HEK293T (cell line): ENCODE measurements at regions not wholly inside any gene's neighbourhood (a gene's known extent, or its start where the extent isn't known, plus 50 kb on each side); places are given as distances from the start of the nearest gene placed in this dataset.

Experiments
- BHLHE40 ChIP-seq: fragments of 450-650 bp; IDR thresholded peaks from 2 replicates; pipeline ENCODE4 v1.6.1; 2016; ENCODE audit warnings: mild to moderate bottlenecking, moderate library complexity, borderline replicate concordance
- ELF4 ChIP-seq: fragments of 450-650 bp; IDR thresholded peaks from 2 replicates; pipeline ENCODE4 v1.6.1; 2017; ENCODE audit warnings: antibody characterized with exemption
- FOXM1 ChIP-seq: fragments of 450-650 bp; IDR thresholded peaks from 2 replicates; pipeline ENCODE4 v1.6.1; 2017; ENCODE audit warnings: mild to moderate bottlenecking, borderline replicate concordance
- HDGF ChIP-seq: fragments of 450-650 bp; IDR thresholded peaks from 2 replicates; pipeline ENCODE4 v1.6.1; 2017; ENCODE audit warnings: antibody characterized with exemption, borderline replicate concordance
- L3MBTL2 ChIP-seq: fragments of 450-650 bp; conservative IDR thresholded peaks from 2 replicates; pipeline ENCODE4 v1.6.1; 2016; ENCODE audit warnings: mild to moderate bottlenecking
- NFRKB ChIP-seq: fragments of 450-650 bp; IDR thresholded peaks from 2 replicates; pipeline ENCODE4 v1.6.1; 2016; ENCODE audit warnings: mild to moderate bottlenecking, moderate library complexity
- SUZ12 ChIP-seq: fragments of 450-650 bp; IDR thresholded peaks from 2 replicates; pipeline ENCODE4 v1.6.1; 2016; ENCODE audit warnings: mild to moderate bottlenecking
- TARDBP ChIP-seq: fragments of 450-650 bp; IDR thresholded peaks from 2 replicates; pipeline ENCODE4 v1.6.1; 2016

- no peak for TF ChIP-seq FOXM1
- no peak for TF ChIP-seq BHLHE40
- TF ChIP-seq ELF4: no peak
- TF ChIP-seq L3MBTL2: no peak
- TF ChIP-seq SUZ12: no peak
- TF ChIP-seq TARDBP: no peak
- TF ChIP-seq HDGF: no peak
- TF ChIP-seq NFRKB: no peak
These were observed 101.1 kb upstream of the SLC7A1 start for GRCh38 chr13:29696606-29697005.
